ENCODE measurements at regions not wholly inside any gene's neighbourhood (a gene's known extent, or its start where the extent isn't known, plus 50 kb on each side); places are given as distances from the start of the nearest gene placed in this dataset.

- DNase-seq (ENCODE audit: low read depth) = peak; percentile 52
- no peak overlapping the region for H3K4me3 ChIP-seq (ENCODE audit: low read length)
- no peak for TF ChIP-seq CTCF (IDR thresholded peaks at IDR 0.05; ENCODE audit: insufficient read depth, low read depth, low read length, missing control alignments)
These were observed 234.9 kb upstream of the PLEKHG7 start for GRCh38 chr12:92467886-92468285.

- peak; percentile 17 for DNase-seq (ENCODE audit: low read depth)
- no peak overlapping the region for H3K4me3 ChIP-seq (ENCODE audit: low read length)
- no peak for TF ChIP-seq CTCF (IDR thresholded peaks at IDR 0.05; ENCODE audit: insufficient read depth, low read depth, low read length, missing control alignments)
These were observed 236.1 kb upstream of the PLEKHG7 start for GRCh38 chr12:92466391-92467305.

- H3K4me3 ChIP-seq (ENCODE audit: low read length) = no peak overlapping the region
- no peak for TF ChIP-seq CTCF (IDR thresholded peaks at IDR 0.05; ENCODE audit: insufficient read depth, low read depth, low read length, missing control alignments)
- DNase-seq (ENCODE audit: low read depth) = no peak
These were observed 236.9 kb upstream of the PLEKHG7 start for GRCh38 chr12:92465786-92466295.

- H3K4me3 ChIP-seq (ENCODE audit: low read length) = no peak overlapping the region
- DNase-seq (ENCODE audit: low read depth) = no peak
- no peak for TF ChIP-seq CTCF (IDR thresholded peaks at IDR 0.05; ENCODE audit: insufficient read depth, low read depth, low read length, missing control alignments)
These were observed 237.9 kb upstream of the PLEKHG7 start for GRCh38 chr12:92464911-92465310.

- TF ChIP-seq CTCF (IDR thresholded peaks at IDR 0.05; ENCODE audit: insufficient read depth, low read depth, low read length, missing control alignments) = no peak
- DNase-seq (ENCODE audit: low read depth) = no peak
- no peak overlapping the region for H3K4me3 ChIP-seq (ENCODE audit: low read length)
These were observed 239.6 kb upstream of the PLEKHG7 start for GRCh38 chr12:92463171-92463570.

GRCh38 chr12:92462527-92462926 lies 240.3 kb upstream of the PLEKHG7 start:
- no peak overlapping the region for H3K4me3 ChIP-seq (ENCODE audit: low read length)
- TF ChIP-seq CTCF (IDR thresholded peaks at IDR 0.05; ENCODE audit: insufficient read depth, low read depth, low read length, missing control alignments) = no peak
- no peak for DNase-seq (ENCODE audit: low read depth)
